ENCODE measurements at regions not wholly inside any gene's neighbourhood (a gene's known extent, or its start where the extent isn't known, plus 50 kb on each side); places are given as distances from the start of the nearest gene placed in this dataset.

DNA sequence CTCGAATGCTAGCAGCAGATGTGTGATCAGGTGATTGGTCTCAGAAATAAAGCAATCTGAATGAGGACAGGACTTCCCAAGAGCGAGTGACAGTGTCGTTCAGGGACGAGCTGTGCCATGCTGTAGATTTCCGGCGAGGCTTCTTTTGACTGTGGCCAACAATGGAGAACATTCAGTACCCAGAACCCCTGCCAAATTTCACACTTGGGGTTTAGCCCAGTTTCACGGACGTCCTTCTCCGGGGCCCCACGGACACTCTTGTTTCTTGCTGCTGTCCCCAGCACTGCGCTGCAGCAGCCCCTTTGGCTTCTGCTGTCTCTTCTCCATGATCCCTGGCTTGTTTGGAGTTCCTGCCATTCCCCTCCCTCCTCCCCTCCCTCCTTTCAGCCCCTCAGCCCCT, 115.1 kb upstream of the GRAMD1B start:
- Histone ChIP-seq H3K4me1 (ENCODE audit: control insufficient read depth, insufficient read depth, low read length) (no peaks in the 10 kb centered on the region), H3K9ac (ENCODE audit: low read length) (no peak overlapping the region), H3K4me3 (ENCODE audit: low read length) (no peak overlapping the region), H3K27me3 (ENCODE audit: control insufficient read depth, insufficient read depth, low read length) (peaks cover 3% of the 10 kb centered on the region), H3K9me3 (ENCODE audit: control insufficient read depth, low read length) (no peaks in the 10 kb centered on the region), H3K36me3 (ENCODE audit: control insufficient read depth, insufficient read depth, low read length) (no peaks in the 10 kb centered on the region)

GRCh38 chr11:123313262-123313661, 116.8 kb upstream of the GRAMD1B start:
- no peak overlapping the region for H3K9ac ChIP-seq (ENCODE audit: low read length)
- H3K9me3 ChIP-seq (ENCODE audit: control insufficient read depth, low read length), result no peaks in the 10 kb centered on the region
- H3K4me3 ChIP-seq (ENCODE audit: low read length), result no peak overlapping the region
- H3K4me1 ChIP-seq (ENCODE audit: control insufficient read depth, insufficient read depth, low read length), result no peaks in the 10 kb centered on the region
- peaks cover 3% of the 10 kb centered on the region for H3K27me3 ChIP-seq (ENCODE audit: control insufficient read depth, insufficient read depth, low read length)
- no peaks in the 10 kb centered on the region for H3K36me3 ChIP-seq (ENCODE audit: control insufficient read depth, insufficient read depth, low read length)

- peaks cover 3% of the 10 kb centered on the region for H3K27me3 ChIP-seq (ENCODE audit: control insufficient read depth, insufficient read depth, low read length)
- no peaks in the 10 kb centered on the region for H3K9me3 ChIP-seq (ENCODE audit: control insufficient read depth, low read length)
- H3K4me1 ChIP-seq (ENCODE audit: control insufficient read depth, insufficient read depth, low read length), result no peaks in the 10 kb centered on the region
- H3K9ac ChIP-seq (ENCODE audit: low read length), result no peak overlapping the region
- no peaks in the 10 kb centered on the region for H3K36me3 ChIP-seq (ENCODE audit: control insufficient read depth, insufficient read depth, low read length)
- no peak overlapping the region for H3K4me3 ChIP-seq (ENCODE audit: low read length)
Observed at GRCh38 chr11:123308077-123308476, 113.0 kb upstream of the CLMP start.

GRCh38 chr11:123307276-123307675, 112.2 kb upstream of the CLMP start:
- Histone ChIP-seq H3K27me3 (ENCODE audit: control insufficient read depth, insufficient read depth, low read length) (peaks cover under 1% of the 10 kb centered on the region), H3K4me3 (ENCODE audit: low read length) (no peak overlapping the region), H3K36me3 (ENCODE audit: control insufficient read depth, insufficient read depth, low read length) (no peaks in the 10 kb centered on the region), H3K9ac (ENCODE audit: low read length) (no peak overlapping the region), H3K4me1 (ENCODE audit: control insufficient read depth, insufficient read depth, low read length) (no peaks in the 10 kb centered on the region), H3K9me3 (ENCODE audit: control insufficient read depth, low read length) (no peaks in the 10 kb centered on the region)

DNA sequence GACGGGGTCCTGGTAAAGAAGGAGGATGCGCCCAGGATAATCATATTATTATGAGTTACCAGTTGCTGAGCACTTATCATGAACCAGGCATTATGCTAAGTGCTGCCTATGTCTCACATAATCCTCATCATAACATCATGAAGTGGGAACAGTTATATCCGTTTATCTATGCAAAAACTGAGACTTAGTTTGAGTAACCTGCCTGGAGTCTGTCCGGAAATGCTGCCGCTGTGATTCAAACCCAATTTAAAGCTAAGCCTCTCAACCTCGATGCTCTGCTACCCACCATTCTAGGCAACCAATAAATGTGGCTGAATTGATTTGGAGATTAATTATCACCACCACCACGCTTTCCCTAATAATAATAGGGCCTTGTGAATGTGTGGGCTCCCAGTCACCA, 111.5 kb upstream of the CLMP start:
- H3K4me3 ChIP-seq (ENCODE audit: low read length), result no peak overlapping the region
- no peak overlapping the region for H3K9ac ChIP-seq (ENCODE audit: low read length)
- H3K27me3 ChIP-seq (ENCODE audit: control insufficient read depth, insufficient read depth, low read length), result peaks cover 8% of the 10 kb centered on the region
- H3K4me1 ChIP-seq (ENCODE audit: control insufficient read depth, insufficient read depth, low read length), result peaks cover 6% of the 10 kb centered on the region
- H3K36me3 ChIP-seq (ENCODE audit: control insufficient read depth, insufficient read depth, low read length), result no peaks in the 10 kb centered on the region
- H3K9me3 ChIP-seq (ENCODE audit: control insufficient read depth, low read length), result no peaks in the 10 kb centered on the region

- Histone ChIP-seq H3K4me3 (ENCODE audit: low read length) (no peak overlapping the region), H3K9me3 (ENCODE audit: control insufficient read depth, low read length) (no peaks in the 10 kb centered on the region), H3K9ac (ENCODE audit: low read length) (no peak overlapping the region), H3K36me3 (ENCODE audit: control insufficient read depth, insufficient read depth, low read length) (no peaks in the 10 kb centered on the region), H3K4me1 (ENCODE audit: control insufficient read depth, insufficient read depth, low read length) (peaks cover 10% of the 10 kb centered on the region), H3K27me3 (ENCODE audit: control insufficient read depth, insufficient read depth, low read length) (peaks cover 8% of the 10 kb centered on the region)
Observed at GRCh38 chr11:123305601-123306375, 110.7 kb upstream of the CLMP start.

DNA sequence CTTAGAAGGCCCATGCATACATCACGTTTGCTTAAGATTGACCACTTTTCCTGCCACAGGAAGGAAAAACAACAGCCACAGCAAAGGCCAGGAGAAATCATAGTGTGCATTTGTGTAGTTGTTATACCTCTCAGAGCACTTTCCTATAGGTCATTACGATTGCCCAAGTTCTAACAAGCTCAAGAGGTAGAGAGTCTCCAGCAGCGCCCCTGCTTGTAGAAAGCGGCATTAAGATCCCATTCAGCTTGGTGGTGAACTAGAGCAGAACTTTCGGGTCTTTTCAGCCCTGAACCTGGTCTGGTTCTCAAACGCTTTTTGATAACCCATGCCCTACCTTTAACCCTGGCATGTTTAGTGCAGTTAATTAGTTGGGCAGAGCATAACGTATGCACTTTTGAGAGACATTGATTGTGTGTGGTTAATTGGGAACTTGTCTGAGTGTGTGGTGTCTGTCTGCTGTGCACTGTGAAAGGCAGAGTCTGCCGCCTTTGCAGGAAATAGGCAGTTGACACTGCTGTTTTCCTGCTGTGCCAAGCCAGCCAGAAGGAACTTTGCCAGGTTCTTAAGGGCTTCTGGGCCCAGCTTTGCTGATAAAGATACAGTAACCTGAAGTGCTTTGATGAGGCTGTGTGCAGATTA, 109.9 kb upstream of the CLMP start:
- peaks cover 8% of the 10 kb centered on the region for H3K27me3 ChIP-seq (ENCODE audit: control insufficient read depth, insufficient read depth, low read length)
- peaks cover 10% of the 10 kb centered on the region for H3K4me1 ChIP-seq (ENCODE audit: control insufficient read depth, insufficient read depth, low read length)
- no peak overlapping the region for H3K9ac ChIP-seq (ENCODE audit: low read length)
- H3K4me3 ChIP-seq (ENCODE audit: low read length), result no peak overlapping the region
- H3K36me3 ChIP-seq (ENCODE audit: control insufficient read depth, insufficient read depth, low read length), result no peaks in the 10 kb centered on the region
- H3K9me3 ChIP-seq (ENCODE audit: control insufficient read depth, low read length), result no peaks in the 10 kb centered on the region

DNA sequence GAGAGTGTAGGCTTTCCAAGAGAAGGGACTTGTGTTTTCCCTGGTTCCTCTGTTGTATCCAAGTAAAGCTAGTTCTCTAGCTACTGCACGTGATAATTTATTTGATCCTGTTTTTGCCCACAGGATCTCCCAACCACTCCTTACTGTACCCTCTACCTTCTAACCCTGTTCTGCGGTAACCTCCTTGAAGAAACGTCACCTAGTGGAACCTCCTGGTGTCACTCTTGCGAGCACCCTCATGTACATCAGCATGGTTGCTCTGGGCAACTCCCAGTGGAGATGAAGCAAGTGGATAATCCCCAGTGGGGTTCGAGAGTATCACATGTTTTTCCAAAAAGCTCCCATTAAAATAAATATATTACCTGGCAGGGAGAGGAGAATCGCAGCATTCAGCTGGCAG, 108.9 kb upstream of the CLMP start:
- no peaks in the 10 kb centered on the region for H3K36me3 ChIP-seq (ENCODE audit: control insufficient read depth, insufficient read depth, low read length)
- no peaks in the 10 kb centered on the region for H3K9me3 ChIP-seq (ENCODE audit: control insufficient read depth, low read length)
- H3K9ac ChIP-seq (ENCODE audit: low read length), result no peak overlapping the region
- peaks cover 16% of the 10 kb centered on the region for H3K27me3 ChIP-seq (ENCODE audit: control insufficient read depth, insufficient read depth, low read length)
- peaks cover 10% of the 10 kb centered on the region for H3K4me1 ChIP-seq (ENCODE audit: control insufficient read depth, insufficient read depth, low read length)
- no peak overlapping the region for H3K4me3 ChIP-seq (ENCODE audit: low read length)

DNA sequence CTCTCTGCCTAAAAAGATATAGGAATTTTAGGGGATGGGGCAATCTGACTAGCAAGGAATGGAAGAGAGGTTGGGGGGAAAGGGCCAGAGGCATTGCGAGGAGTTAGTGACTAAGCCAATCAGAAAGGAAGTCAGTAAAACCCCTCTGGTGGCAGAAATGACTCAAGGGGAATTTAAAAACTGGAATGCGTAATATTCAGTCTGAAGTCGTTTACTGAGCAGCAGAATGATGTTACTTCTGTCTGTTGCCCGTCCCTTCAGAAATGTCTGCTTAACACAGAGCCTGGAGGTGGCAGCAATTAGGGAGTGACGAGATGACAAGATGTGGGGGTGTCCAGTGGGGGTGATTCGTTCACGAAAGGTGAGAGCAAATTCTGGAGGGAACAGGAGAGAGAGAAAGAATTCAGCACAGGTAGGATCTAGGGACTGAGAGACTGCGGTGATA, 107.7 kb upstream of the CLMP start:
- Histone ChIP-seq H3K36me3 (ENCODE audit: control insufficient read depth, insufficient read depth, low read length) (no peaks in the 10 kb centered on the region), H3K4me1 (ENCODE audit: control insufficient read depth, insufficient read depth, low read length) (peaks cover 10% of the 10 kb centered on the region), H3K27me3 (ENCODE audit: control insufficient read depth, insufficient read depth, low read length) (peaks cover 17% of the 10 kb centered on the region), H3K4me3 (ENCODE audit: low read length) (no peak overlapping the region), H3K9ac (ENCODE audit: low read length) (no peak overlapping the region), H3K9me3 (ENCODE audit: control insufficient read depth, low read length) (no peaks in the 10 kb centered on the region)

DNA sequence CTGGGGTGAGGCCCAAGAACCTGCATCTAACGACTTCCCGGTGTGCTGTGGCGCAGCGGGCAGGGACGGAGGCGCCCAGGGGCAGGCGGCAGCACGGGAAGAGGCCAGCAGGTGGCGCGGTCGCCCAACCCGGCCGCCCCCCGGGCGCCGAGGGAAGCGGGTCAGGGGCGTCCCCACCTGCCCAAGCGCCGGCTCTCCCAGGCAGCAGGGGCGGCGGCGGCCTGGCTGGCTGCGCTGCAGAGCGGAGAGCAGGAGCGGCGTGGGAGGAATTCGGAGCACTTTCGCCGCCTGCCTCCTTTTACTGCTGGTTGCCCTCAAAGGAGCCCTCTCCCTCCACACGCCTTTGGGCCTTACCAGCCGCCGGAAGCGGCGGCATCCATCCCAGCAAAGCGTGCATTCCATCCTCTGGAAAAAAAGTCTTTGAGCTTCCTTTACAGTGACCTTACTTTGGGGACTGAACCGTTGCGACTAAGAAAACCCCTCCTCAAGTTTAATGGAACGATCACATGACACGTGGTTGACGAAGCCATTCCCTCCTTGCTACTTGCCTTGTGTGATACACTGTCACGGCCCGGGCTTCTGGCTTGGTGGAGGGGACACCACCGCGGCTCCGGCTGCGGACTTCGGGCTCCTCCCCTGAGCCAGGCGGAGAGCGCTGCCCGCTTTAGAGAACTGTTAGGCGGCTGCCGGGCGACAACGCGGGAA, 106.8 kb upstream of the CLMP start:
- peaks cover 10% of the 10 kb centered on the region for H3K4me1 ChIP-seq (ENCODE audit: control insufficient read depth, insufficient read depth, low read length)
- H3K9ac ChIP-seq (ENCODE audit: low read length), result no peak overlapping the region
- H3K4me3 ChIP-seq (ENCODE audit: low read length), result no peak overlapping the region
- H3K27me3 ChIP-seq (ENCODE audit: control insufficient read depth, insufficient read depth, low read length), result peaks cover 17% of the 10 kb centered on the region
- no peaks in the 10 kb centered on the region for H3K36me3 ChIP-seq (ENCODE audit: control insufficient read depth, insufficient read depth, low read length)
- no peaks in the 10 kb centered on the region for H3K9me3 ChIP-seq (ENCODE audit: control insufficient read depth, low read length)

GRCh38 chr11:123301013-123301591, 106.1 kb upstream of the CLMP start:
- Histone ChIP-seq H3K9me3 (ENCODE audit: control insufficient read depth, low read length) (no peaks in the 10 kb centered on the region), H3K36me3 (ENCODE audit: control insufficient read depth, insufficient read depth, low read length) (no peaks in the 10 kb centered on the region), H3K9ac (ENCODE audit: low read length) (no peak overlapping the region), H3K27me3 (ENCODE audit: control insufficient read depth, insufficient read depth, low read length) (peaks cover 17% of the 10 kb centered on the region), H3K4me3 (ENCODE audit: low read length) (no peak overlapping the region), H3K4me1 (ENCODE audit: control insufficient read depth, insufficient read depth, low read length) (peaks cover 10% of the 10 kb centered on the region)

DNA sequence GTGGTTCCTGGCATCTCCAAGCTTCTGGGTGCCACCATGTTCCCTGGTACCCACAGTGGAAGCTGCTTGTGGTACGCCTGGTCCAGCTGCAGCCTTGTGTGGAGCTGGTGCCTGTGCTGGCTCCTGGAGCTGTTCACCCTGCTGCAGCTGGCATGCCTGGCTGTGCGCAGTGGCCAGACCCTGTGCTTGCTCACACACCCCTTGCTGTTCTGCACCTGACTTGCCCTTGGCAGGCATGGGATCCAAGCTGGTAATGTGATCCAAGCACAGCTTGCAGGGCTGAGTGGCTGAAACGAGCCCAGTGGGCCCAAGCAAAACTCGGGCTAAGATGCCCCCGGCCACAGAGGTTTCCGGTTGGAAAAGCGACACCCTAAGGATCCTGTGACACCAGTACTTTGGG, 104.7 kb upstream of the CLMP start:
- H3K4me1 ChIP-seq (ENCODE audit: control insufficient read depth, insufficient read depth, low read length), result peaks cover 10% of the 10 kb centered on the region
- peaks cover 17% of the 10 kb centered on the region for H3K27me3 ChIP-seq (ENCODE audit: control insufficient read depth, insufficient read depth, low read length)
- H3K4me3 ChIP-seq (ENCODE audit: low read length), result no peak overlapping the region
- no peaks in the 10 kb centered on the region for H3K9me3 ChIP-seq (ENCODE audit: control insufficient read depth, low read length)
- no peaks in the 10 kb centered on the region for H3K36me3 ChIP-seq (ENCODE audit: control insufficient read depth, insufficient read depth, low read length)
- H3K9ac ChIP-seq (ENCODE audit: low read length), result no peak overlapping the region
